Right renal pelvis (tissue), 4 donors: ENCODE measurements at regions not wholly inside any gene's neighbourhood (a gene's known extent, or its start where the extent isn't known, plus 50 kb on each side); places are given as distances from the start of the nearest gene placed in this dataset.
A peak's percentile ranks its signal among the peaks of the same experiment; 100 is the strongest.
"Not testable (repeated sequence)": the region's sequence is repeated elsewhere in the genome, so short reads cannot be mapped to it uniquely, and the experiment has no call there.

Experiments used
- DNase-seq, 4 donors: peaks; one replicate each; pipeline ENCODE4 v3.0.0-alpha.2; 2013; ENCODE audit warnings: low read depth in 4 of 4, low spot score in 3 of 4, missing footprints in 1 of 4

DNA sequence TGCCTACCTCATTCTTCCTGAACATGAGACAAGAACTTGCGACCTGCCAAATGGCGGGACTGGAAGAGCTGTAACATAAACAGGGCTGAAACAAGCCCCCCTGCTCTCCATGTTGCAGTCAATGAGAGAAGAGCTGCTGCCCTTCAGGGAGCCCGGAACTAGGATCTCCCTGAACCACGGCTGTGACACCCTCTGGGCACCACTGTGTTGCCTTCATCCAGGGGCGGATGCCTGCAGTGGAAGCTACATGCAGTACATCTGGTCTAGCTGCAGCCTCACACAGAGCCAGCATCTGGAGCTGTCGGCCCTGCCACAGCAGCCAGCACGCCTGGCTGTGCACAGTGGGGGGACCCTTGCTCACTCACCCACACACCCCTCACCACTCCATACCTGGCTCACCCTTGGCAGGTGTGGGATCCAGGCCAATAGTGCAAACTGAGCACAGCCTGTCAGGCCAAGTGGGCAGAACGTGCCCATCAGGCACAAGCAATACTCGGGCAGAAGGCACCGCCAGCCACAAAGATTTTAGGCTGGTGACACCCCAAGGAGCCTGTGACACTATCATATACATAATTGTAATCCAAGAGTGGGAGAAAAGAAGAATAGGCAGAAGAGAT, 451.3 kb downstream of the HTR1B start:
- DNase-seq: no peak

DNA sequence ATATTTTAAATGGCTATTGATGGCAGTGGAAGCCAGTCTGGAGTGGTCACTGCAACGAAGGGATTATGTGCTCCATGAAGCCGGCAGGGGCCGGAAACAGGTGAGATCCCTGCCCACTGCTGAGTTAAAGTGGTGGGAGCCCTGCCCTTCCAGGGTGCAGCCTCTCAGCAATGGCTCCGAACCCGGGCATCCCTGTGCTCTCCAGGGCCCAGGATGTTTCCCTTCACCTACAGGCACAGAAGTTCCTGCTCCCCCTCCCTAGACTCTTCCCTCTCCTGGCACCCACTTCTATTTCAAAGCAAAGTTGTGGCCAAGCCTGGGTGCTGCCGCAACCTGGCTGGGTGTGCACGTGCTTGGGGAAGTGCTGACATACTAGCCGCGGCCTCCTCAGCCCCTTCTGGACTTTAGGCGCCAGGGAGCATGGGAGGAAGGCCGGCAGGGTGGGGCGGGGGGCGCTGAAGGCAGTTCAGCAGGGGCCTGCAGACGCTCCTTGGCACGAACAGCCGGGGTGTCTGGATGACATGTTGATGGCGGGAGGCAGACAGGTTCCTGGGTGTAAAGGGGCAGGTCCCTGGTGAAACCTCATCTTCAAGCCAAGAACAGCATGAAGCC, 452.3 kb downstream of the HTR1B start:
- DNase-seq: no peak

DNA sequence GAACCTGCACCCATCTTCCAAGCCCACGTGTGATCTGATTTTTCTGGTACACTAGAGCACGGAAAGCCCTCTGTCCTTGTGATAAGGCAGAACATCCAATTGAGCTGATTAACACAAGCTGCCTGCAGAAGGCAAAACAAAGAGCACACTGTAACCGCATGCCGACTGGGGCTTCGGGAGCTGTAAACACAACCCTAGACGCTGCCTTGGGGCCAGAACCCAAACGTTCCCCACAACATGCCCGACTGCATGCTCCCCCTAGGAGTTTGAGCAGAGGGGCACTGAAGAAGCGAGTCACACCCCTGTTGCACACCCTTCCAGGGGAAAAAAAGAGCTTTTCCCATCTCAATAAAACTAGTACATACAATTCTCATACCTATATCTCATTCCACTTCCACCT, 470.7 kb downstream of the HTR1B start:
- DNase-seq: no peak

DNA sequence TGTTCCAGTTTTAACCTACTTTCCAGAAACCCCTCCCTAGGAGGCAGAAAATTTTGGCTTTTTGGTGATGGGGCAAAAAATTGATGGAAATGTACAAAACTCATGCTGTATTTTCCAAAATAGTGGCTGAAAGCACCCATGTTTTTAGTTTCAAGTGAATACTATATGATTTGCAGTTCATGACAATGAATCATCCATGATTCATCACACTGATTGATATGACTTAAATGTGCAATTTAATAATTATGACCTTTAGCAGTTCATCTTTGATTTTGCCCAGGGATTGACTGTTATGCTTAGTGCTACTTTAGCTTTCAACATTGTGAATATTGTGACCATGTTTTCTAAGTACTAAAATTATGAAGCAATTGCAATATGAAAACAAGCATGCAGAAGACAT, 478.7 kb downstream of the HTR1B start:
- DNase-seq: no peak

DNA sequence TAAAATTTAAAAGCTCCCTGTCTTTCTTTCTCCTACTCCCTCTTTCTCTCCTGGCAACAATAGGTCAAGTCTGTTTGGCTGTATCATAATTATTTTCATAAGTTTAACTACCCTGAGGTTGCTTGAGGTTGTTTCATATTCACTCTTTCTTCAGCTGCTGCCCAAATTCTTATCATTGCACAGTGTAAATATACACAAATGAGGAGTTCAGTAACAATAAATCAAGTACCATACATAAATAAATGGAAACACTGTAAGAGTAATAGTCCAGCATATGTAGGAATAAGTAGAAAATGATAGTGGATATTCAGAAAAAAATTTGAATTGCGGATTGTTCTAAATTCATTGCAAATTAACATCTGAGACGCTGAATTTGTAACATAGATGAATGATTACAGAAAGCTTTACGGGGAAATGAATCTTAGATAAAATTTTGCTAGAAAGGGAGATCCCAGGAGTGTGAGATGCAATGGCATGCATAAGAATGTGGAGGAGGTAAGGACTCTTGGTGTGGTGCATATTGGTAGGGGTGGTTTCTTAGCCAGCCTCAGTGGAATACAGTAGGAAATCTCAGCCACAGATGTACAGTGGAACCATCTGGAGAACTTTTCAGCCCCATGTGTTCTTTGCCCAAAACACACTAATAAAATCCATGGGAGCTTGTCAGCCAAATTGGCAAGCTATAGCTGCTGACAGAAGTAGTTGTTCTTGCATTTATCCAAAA, 480.7 kb downstream of the HTR1B start:
- no peak for DNase-seq

DNA sequence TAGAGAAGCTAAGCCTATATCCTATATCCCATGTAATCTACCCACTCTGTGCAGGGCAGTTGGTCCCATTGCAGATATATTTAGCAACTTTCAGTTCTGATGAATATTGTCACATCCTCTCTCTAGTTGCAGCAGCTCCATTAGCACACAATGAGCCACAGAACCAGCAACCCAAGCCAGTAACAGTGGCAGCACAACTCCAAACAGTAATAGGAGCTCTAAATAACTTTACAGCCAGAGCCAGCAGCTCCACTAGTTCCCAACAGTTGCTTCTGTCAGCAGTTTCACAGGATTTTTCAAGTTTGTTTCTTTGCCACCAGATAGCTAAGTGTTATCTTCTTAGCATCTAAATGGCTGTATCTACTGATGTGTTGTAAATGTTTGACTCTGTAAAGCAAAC, 490.8 kb downstream of the HTR1B start:
- DNase-seq: no peak

DNA sequence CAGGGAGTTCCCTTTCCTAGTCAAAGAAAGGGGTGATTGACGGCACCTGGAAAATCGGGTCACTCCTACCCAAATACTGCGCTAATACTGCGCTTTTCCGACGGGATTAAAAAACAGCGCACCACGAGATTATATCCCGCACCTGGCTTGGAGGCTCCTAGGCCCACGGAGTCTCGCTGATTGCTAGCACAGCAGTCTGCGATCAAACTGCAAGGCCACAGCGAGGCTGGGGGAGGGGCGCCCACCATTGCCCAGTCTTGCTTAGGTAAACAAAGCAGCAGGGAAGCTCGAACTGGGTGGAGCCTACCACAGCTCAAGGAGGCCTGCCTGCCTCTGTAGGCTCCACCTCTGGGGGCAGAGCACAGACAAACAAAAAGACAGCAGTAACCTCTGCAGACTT, 504.1 kb downstream of the HTR1B start:
- DNase-seq: not testable (repeated sequence)

DNA sequence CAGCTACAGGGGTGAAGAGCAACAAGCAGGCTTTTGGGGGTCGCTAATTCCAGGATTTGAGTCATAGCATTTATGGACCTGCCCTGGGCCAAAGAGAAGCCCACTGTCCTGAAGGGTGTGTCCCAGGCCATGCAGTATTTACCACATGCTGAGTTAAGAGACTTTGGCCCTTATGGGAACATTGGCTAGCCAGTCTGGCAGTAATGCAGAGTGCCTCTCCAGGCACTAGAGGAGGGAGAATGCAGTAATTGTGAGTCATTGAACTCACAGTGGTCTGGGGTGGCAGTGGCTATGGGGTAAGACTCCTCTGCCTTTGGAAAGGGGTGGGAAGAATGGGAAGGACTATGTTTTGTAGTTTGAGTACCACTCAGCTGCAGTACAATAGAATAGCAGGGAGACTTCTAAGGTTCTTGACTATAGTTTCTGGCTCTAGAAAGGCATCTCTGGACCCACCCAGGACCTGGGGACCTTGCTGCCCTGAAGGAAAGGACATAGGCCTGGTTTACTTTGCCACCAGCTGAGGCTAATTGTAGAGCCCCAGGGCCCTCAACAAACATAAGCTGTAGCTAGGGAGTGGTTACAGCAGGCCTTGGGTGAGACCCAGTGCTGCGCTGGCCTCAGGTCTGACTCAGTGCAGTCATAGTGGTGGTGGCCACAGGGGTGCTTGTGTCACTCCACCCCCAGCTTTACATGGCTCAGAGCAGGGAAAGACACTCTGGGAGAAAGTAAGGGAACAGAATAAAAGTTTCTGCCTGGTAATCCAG, 520.9 kb downstream of the HTR1B start:
- no peak for DNase-seq

DNA sequence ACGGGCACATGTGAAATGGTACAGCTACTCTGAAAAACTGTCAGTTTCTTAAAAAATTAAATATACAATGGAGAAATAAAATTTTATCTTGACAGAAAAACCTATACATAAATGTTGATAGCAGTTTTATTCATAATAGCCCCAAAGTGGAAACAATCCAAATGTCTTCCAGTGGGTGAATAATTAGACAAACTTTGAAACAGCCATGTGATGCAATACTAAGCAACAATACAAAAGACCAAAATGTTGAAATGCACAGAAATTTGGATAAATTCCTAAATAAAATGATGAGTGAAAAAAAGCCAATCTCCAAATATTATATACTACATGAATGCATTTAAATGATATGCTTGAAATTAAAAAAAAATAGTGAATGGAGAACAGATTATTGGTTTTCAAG, 523.1 kb downstream of the HTR1B start:
- DNase-seq: no peak

DNA sequence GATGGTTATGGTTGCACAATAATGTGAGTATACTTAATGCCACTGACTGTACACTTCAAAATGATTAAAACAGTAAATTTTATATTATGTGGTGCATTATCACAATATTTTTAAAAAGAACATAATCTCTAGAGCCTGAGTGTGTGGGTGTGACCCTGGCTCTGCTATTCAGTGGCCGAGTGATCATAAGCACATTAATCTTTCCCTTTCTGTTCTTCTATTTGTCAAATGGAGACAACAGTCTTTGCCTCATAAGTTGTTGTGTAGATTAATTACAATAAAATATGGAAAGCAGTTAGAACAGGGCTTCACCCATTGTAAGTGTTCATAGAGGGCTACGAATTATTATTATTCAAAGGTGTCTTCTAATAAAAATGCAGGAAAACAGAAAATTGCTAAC, 548.6 kb downstream of the HTR1B start:
- no peak for DNase-seq

DNA sequence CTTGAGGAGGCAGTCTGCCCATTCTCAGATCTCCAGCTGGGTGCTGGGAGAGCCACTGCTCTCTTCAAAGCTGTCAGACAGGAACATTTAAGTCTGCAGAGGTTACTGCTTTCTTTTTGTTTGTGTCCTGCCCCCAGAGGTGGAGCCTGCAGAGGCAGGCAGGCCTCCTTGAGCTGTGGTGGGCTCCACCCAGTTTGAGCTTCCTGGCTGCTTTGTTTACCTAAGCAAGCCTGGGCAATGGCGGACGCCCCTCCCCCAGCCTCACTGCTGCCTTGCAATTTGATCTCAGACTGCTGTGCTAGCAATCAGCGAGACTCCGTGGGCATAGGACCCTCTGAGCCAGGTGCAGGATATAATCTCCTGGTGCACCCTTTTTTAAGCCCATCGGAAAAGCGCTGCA, 557.8 kb downstream of the HTR1B start:
- not testable (repeated sequence) for DNase-seq

DNA sequence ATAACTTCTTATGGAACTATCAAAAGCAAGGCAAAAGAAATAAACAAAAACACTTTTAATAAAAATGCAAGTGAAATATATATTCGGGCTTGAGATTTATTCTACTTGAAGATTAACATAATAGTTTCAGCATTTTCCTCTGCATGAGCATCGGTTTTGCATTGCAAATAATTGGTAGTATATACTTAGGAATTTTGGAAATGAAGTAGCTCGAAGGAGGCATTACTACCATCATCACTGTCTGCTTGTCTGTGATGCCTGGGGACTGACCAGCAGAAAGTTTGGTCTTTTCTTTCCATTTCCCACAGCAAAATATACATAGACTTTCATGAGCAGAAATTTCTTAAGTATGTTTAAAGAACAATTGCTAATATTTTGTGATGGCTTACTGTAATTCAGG, 570.7 kb downstream of the HTR1B start:
- no peak for DNase-seq

DNA sequence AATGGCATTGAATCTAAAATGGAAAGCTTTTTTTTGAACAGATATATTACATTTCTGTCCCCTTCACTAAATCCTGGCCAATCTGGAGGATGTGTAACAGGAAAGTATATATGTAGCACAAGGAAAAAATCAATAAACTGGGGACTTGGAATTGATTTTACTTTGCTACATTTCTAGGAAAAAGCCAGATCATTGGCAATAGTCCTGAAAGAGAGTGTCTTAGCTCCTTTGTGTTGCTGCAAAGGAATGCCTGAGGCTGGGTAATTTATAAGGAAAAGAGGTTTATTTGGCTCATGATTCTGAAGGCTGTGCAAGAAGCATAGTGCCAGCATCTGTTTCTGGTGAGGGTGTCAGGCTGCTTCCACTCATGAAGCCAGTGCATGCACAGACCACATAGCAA, 574.9 kb downstream of the HTR1B start:
- no peak for DNase-seq

DNA sequence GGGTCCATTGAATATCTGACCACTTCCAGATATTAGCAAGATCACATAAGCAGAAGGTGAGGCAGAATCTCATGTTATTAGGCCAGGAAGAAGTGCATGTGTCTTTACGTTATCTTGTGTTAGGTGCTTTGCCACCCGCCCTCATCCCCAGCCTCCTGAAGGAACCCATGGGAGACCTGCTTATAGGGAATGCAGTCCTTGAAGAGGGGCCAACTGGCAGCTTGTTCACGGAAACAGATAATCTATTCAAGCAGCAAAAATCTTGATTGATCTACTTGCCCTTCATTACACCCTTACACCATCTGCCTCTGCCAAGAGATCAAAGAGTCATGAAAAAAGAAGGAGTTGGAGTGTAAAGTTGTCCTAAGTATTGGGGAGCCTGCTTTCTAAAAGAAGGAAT, 576.4 kb downstream of the HTR1B start:
- DNase-seq: no peak

DNA sequence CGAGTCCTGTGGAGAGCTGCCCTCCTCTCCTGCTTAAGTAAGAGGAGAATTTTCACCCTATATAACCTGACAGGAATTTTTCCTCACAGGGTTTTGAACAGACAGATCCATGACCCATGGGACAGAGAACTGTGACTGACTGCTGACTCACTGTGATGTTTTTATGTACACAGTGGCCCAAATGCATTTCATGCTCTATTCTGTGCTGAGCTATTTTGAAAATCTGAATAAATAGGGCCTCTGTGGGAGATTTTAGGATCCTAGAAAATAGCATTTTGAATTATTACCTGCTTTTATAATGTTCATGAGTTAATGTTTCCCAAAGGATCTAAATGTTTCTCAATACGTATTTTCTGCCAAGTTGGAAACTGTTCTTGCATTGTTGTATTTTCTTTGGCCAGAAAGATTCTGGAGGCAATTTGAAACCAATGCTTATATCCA, 577.4 kb downstream of the HTR1B start:
- peak in 1 of 4 donors; percentile 0 for DNase-seq

DNA sequence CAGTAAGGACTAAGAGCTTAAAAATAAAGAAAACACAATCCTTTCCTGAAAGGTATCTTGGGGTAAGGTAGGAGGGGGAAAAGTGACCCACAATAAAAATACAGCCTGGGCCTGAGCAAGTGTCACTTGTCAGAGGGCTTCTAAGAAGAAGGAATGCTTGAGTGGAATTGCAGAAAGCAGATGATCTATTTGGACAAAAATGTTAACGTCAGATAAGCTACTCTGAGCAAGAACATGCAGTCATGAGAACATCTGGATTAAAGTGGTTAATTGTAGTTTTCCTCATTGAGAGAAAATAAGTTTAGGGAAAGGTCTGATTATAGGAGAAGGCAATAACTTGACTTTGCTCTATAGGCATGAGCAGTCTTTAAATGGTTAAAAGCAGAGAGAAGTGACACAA, 581.9 kb downstream of the HTR1B start:
- no peak for DNase-seq

DNA sequence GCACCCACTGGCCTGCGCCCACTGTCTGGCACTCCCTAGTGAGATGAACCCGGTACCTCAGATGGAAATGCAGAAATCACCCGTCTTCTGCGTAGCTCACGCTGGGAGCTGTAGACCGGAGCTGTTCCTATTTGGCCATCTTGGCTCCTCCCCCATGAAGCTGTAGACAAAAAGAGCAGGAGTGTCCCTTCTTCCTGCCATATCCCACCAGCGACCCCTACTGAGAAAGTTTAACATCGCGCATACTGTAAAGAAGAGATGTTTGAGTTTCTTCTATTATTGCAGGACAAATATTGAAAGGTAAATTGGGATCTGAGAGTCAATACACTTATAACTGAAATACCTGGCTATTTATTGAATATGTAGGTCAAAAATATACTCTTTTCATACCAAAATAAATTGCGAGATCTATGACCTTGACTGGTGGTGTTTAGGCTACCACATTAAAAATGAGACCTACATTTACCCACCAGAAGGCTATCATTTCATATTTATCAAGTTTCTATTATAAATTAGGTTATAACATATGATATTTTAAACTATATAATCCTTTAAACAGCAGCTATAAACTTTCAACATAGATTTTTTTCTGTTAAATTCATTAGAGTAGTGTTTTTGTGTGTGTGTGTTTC, 586.3 kb downstream of the HTR1B start:
- DNase-seq: peak in 3 of 4 donors; percentile 4 to 16 (median 5)

DNA sequence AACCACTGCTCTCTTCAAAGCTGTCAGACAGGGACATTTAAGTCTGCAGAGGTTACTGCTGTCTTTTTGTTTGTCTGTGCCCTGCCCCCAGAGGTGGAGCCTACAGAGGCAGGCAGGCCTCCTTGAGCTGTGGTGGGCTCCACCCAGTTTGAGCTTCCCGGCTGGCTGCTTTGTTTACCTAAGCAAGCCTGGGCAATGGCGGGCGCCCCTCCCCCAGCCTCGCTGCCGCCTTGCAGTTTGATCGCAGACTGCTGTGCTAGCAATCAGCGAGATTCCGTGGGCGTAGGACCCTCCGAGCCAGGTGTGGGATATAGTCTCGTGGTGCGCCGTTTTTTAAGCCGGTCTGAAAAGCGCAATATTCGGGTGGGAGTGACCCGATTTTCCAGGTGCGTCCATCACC, 586.9 kb downstream of the HTR1B start:
- DNase-seq: not testable (repeated sequence)

DNA sequence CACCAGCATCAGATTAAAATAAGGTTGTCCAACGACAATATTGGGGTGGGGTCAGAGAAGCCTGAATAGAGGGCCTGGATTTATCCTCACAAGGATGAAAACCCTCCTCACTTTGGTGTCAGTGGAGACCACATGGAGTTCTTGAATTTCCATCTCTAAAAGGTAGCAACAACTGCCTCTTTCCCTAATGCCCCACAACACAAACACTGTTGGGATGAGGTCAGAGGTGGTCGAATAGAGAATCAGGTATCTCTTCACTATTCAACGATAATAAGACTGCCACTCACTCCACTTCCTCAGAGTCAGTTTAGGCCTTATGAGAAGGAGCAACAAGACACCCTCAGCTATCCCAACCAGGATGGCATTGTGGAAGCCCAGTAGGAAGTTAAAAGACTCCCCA, 596.1 kb downstream of the HTR1B start:
- no peak for DNase-seq

DNA sequence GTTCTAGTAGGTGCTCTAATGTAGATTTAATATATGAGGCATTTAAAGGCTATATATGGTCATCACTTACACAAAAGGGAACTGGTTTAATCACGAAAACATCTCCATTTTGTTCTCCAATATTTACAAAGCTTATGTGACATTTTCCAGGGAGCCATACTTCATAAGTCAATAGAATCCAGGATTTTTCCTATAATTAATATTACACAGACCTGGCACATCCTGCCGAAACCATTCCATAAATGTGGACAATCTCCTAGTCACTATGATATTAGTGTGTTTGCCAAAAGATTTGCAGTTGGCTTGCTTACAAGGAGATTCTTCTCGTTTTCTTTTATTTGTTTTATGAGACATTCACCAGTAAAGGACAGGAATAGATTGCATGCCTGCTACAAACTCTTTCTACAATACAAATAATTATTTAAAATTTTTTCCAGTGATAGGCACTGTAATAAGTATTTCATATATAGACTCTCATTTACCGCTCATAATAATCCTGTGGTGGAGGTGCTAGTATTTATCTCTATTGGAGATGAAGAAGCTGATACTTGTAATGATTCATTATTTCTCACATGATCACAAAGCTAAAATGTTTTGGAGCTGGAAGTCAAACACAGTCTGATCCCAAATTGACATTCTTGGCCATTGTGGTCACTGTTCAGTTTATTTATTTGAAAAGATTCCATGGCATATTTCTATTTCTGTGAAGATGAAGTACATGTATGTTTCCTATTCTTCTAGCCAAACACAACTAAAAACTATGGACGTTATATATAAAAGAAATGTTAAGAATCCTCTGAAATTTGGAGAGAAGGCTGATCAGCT, 597.0 kb downstream of the HTR1B start:
- DNase-seq: no peak
